CMK (cell line): ENCODE measurements at regions not wholly inside any gene's neighbourhood (a gene's known extent, or its start where the extent isn't known, plus 50 kb on each side); places are given as distances from the start of the nearest gene placed in this dataset.
"Not testable (repeated sequence)": the region's sequence is repeated elsewhere in the genome, so short reads cannot be mapped to it uniquely, and the experiment has no call there.

Source experiments
- DNase-seq: peaks from one replicate; pipeline ENCODE4 v3.0.0-alpha.2; 2010; ENCODE audit warnings: low read depth

GRCh38 chr6:121548131-121548530 lies 112.7 kb downstream of the GJA1 start:
- no peak for DNase-seq

- DNase-seq = no peak
These were observed 114.3 kb downstream of the GJA1 start for GRCh38 chr6:121549736-121550135.

- DNase-seq = no peak
These were observed 115.1 kb downstream of the GJA1 start for GRCh38 chr6:121550491-121551010.

- no peak for DNase-seq
These were observed 119.8 kb downstream of the GJA1 start for GRCh38 chr6:121555201-121555600.

GRCh38 chr6:121556149-121556548 lies 120.7 kb downstream of the GJA1 start:
- not testable (repeated sequence) for DNase-seq

- DNase-seq = no peak
These were observed 121.9 kb downstream of the GJA1 start for GRCh38 chr6:121557146-121557940.

GRCh38 chr6:121559611-121560269 lies 124.3 kb downstream of the GJA1 start:
- DNase-seq = no peak

- no peak for DNase-seq
These were observed 125.0 kb downstream of the GJA1 start for GRCh38 chr6:121560476-121560875.

- no peak for DNase-seq
These were observed 127.8 kb downstream of the GJA1 start for GRCh38 chr6:121563286-121563685.

GRCh38 chr6:121564529-121564928 lies 129.1 kb downstream of the GJA1 start:
- not testable (repeated sequence) for DNase-seq

- no peak for DNase-seq
These were observed 136.0 kb downstream of the GJA1 start for GRCh38 chr6:121571455-121571854.

GRCh38 chr6:121573481-121573880 lies 138.0 kb downstream of the GJA1 start:
- peak; percentile 65 for DNase-seq

- no peak for DNase-seq
These were observed 142.8 kb downstream of the GJA1 start for GRCh38 chr6:121578216-121578615.

GRCh38 chr6:121579478-121579877 lies 144.0 kb downstream of the GJA1 start:
- DNase-seq = no peak

- DNase-seq = no peak
These were observed 145.9 kb downstream of the GJA1 start for GRCh38 chr6:121581327-121581726.

GRCh38 chr6:121582262-121582661 lies 146.8 kb downstream of the GJA1 start:
- DNase-seq = no peak

- DNase-seq = peak; percentile 50
These were observed 149.3 kb downstream of the GJA1 start for GRCh38 chr6:121584586-121585369.

GRCh38 chr6:121590438-121590837 lies 155.0 kb downstream of the GJA1 start:
- DNase-seq = no peak

- no peak for DNase-seq
These were observed 155.5 kb downstream of the GJA1 start for GRCh38 chr6:121590916-121591315.

- DNase-seq = no peak
These were observed 157.0 kb downstream of the GJA1 start for GRCh38 chr6:121592261-121592935.

- DNase-seq = no peak
These were observed 157.7 kb downstream of the GJA1 start for GRCh38 chr6:121593011-121593641.
